ENCODE measurements at regions not wholly inside any gene's neighbourhood (a gene's known extent, or its start where the extent isn't known, plus 50 kb on each side); places are given as distances from the start of the nearest gene placed in this dataset.

DNA sequence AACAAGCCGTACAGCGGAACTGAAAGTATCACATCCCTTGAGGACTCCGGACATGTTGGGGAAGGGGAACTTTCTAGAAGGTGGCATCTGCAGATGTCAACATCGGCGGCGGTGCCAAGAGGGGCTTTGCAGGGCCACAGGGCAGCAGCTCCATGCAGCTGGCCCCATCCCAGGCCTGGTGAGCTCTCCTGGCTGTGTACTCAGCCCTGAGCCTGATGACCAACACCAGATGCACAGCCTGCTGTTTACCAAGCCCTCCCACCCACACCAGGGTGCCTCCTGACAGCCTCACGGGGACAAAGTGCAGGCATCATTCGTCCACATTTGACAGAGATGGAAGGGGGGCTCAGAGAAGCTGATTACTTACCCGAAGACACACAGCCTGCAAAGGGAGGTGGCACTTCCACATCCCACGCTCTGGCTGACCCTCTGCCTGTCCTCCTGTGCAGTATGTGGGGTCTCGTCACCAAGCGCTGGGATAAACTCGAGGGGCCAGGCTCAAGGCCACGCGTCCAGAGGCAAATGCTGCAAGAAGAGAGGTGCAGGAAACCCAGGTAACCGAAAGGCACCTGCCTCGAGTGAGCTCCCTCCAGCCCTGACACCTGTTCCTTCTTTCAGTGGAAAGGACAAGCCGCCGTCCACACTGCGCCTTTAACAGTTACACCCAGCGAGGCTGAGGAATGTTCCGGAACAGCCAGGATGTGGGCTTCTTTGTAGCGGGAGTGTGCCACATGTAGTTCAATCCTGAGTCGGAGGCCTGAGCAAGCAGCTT, 69.0 kb upstream of the ASAP2 start:
- no peak for DNase-seq (ENCODE audit: low read depth in 4 of 4, low spot score in 1 of 4)

DNA sequence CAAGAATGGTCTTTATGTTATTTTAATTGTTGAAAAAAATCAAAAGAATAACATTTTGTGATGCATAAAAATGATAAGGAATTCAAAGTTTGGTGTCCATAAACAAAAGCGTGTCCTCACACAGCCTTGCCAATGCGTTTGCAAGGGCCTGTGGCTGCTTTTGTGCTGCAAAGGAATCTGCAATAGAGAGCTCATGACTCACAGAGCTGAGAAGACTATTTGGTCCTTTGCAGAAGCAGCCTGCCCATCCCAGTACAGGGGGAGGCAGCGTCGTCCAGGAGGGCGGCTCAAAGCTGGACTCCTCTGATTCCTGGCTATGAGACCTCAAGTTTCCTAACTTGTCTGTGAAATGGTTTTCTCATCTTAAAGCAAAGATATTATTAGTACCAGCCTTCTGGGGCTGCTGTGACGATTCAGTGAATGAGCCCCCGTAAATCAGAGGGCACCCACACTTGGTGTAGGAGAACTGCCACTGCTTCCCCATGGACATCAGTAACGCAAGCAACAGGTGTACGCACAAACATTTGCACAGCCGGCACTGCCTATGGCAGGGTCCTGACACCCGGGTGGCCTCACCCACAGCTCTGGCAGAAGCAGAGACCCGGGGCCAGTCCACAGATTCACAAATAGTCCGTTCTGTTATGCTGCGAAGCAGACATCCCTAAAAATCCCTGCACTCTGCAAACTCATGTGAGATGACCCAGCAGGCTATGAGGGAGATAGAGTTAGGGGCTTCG, 70.6 kb upstream of the ASAP2 start:
- DNase-seq (ENCODE audit: low read depth in 4 of 4, low spot score in 1 of 4): no peak

DNA sequence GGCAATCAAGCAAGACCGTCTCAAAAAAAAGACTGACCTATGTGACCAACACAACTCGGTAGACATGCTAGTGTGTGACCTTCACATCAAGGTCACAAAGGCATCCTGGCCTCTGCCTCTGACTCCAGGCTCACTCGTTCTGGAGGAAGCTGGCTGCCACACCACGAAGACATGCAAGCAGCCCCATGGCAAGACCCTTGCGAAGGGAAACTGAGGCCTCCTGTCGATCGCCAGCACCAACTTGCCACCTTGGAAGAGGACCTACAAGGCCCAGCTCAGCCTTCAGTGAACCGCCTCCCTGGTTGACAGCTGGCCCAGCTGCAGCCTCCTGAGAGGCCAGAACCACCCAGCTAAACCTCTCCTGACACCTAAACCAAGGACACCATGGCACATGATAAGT, 79.3 kb upstream of the ASAP2 start:
- no peak for DNase-seq (ENCODE audit: low read depth in 4 of 4, low spot score in 1 of 4)

- no peak for DNase-seq (ENCODE audit: low read depth in 4 of 4, low spot score in 1 of 4)
Measured at GRCh38 chr2:9126540-9126939, 80.1 kb upstream of the ASAP2 start.

DNA sequence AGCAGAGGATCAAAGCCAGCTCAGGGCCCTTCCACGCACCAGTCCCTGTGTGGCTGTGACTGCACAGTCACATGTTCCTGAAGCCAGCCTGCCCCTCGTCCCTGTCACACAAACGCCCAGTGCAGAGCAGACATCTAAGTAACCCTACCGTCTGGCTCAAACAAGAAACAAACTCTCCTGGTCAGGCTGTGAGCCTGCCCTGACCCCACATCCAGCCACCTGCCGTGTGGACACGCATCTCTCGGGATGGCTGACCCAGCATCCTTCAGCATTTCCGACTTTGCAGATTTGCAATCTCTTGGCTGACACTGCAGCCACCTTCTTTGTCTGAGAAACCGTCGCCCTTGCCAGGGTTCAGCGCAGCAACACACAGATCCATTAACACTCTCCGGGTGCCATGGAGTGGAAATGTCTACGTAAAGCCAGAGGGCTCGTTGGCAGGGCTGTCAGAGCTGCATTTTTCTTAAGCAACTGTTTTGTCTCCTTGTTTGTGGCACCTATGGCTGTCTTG, 82.3 kb upstream of the ASAP2 start:
- DNase-seq (ENCODE audit: low read depth in 4 of 4, low spot score in 1 of 4): no peak

DNA sequence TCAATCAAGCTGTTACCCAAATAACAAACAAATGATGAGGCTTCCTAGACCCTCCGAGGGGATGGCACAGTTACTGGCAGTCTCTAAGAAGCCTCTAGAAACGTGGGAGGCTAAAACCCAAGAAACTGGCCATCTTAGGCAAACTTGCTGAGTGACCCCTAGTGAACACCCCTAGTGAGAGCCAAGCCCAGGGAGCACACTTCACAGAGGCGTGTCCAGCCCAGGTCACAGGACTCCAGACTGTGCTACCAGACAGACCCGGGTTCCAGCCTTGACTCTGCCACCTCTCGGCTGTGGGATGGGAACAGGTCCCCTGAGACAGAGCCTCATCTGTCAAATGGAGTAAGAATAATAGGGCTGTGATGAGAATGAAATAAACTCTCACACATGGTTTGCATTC, 83.5 kb upstream of the ASAP2 start:
- no peak for DNase-seq (ENCODE audit: low read depth in 4 of 4, low spot score in 1 of 4)

DNA sequence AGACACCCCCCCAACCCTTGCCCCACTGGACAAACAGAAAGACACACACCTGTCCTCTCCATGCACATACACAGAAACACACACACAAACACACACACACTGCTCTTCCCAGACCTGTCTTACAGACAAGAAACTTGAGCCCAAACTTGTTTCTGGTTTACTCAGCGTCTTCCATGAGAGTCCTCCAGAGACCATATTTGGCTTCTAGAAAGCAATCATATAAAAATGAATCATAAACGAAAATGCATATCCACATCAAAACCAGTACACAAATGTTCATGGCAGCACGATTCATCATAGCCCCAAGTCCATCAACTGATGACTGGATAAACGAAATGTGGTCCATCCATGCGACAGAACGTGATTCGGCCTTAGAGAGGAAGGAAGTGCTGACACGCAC, 84.2 kb upstream of the ASAP2 start:
- no peak for DNase-seq (ENCODE audit: low read depth in 4 of 4, low spot score in 1 of 4)

- DNase-seq (ENCODE audit: low read depth in 4 of 4, low spot score in 1 of 4): no peak
Measured at GRCh38 chr2:9118383-9118960, 88.1 kb upstream of the ASAP2 start.

GRCh38 chr2:9115229-9115628, 91.4 kb upstream of the ASAP2 start:
- no peak for DNase-seq (ENCODE audit: low read depth in 4 of 4, low spot score in 1 of 4)

- DNase-seq (ENCODE audit: low read depth in 4 of 4, low spot score in 1 of 4): no peak
Measured at GRCh38 chr2:9114458-9114857, 92.2 kb upstream of the ASAP2 start.

DNA sequence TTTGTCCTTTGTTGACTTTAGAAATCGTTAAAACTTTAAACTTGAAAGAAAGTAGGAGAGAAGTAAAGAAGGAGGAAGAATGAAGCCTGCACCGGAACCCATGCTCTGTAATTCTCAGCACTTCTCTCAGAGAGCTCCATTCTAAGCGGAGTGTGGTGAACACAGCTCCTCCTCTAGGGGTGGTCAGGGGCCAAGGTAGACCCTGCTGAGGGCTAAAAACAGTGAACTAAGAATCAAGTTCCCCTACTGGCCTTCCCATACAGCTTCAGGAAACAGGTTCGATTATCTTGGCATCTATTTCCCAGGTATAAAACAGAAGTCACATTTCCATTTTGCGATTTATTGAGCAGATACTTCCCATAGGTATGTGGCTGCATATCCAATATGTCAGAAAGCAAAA, 92.7 kb upstream of the ASAP2 start:
- no peak for DNase-seq (ENCODE audit: low read depth in 4 of 4, low spot score in 1 of 4)

DNA sequence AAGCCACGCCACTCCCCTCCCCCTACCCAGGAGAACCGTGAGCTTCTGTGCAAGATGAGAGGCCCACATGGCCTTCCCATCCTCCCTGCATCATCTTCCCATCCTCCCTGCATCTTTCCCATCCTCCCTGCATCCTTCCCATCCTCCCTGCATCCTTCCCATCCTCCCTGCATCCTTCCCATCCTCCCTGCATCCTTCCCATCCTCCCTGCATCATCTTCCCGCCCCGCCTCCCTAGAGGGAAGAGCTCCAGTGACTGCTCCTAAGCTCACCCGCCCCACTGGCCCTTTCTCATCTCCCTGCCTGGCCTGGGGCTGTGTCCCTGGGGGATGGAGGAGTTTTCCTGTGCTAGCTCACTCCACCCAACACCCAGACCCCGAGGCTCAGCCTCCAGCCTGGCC, 93.3 kb upstream of the ASAP2 start:
- no peak for DNase-seq (ENCODE audit: low read depth in 4 of 4, low spot score in 1 of 4)

DNA sequence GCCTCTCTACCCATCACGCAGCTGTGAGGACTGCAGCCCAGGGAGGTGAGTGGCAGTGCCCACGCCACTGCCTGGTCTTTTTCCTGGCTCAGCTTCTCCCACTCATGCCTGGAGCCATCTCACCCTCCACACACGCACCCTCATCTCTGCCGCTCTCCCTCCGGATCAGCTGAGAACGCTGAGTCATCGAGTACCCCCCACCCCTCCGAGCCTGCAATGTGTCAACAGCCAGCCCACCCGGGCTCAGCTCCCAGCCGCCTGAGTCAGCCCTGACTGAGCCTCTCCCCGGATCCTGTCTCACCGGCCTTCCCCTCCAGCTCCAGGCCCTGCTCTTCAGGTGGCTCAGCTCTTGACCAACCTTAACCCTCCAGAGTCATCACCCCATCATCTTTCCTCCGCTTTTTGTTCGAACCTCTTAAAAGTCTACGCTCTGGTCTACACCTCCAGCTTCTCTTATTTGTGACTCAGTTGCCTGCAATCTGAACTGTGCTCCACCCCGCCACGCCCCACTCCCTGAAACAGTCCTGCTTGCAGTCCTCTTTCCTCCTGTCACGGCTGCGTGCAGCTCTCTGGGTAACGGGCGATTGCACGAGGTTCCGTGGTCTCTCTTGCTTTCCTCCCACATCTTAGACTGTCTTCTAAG, 94.4 kb upstream of the ASAP2 start:
- no peak for DNase-seq (ENCODE audit: low read depth in 4 of 4, low spot score in 1 of 4)

DNA sequence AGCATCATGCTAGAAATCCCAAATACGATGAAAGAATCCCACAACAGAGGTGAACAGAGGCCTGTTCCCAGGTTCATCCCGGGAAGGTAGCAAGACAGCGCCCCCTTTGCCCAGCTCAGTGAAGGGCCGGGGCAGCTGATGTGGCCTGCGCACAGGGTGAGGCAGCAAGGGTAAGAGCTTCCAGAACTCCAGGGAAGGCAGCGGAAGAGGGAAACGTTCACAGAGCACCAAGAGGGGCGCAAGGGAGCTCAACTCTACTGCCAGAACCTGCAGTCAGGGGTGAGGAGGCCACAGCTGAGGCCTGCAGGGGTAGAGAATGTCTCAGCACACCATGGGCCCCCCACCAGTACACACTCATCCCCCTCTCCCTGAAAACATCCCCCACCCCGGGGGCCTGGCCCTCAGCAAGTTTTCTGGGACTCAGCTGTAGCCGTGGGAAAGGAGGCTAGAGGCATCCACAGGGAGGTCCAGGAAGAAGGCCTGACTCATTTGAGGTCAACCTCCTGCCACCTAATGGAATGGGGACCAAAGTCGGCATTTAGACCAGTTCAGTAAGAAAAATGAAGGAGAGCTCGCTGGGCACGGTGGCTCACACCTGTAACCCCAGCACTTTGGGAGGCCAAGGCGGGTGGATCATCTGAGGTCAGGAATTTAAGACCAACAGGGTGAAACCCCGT, 95.6 kb upstream of the ASAP2 start:
- DNase-seq (ENCODE audit: low read depth in 4 of 4, low spot score in 1 of 4): no peak

DNA sequence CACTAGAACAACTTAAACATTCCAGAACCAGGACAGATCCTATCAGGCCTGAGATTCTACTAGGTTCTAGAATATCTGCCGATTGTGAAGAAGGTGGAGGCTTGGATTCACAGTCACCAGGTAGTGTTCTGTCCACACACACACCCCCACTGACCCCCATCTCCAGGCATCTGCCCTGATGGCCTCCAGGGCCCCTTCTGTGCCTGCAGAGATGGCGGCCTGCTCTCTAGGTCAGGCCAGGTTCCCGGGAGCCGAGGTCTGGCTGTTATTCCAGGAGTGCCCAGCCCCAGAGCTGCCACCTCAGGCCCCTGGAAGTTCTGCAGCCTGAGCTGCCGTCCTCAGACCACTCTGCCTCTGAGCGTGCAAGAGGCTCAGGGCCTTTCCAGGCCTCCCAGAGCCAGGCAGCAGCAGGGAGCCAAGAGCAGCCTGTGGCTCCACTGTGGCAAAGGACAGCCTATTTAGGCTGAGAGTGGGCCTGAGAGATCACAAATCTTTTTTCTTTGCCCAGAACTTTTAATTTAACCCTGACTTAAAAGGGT, 96.2 kb upstream of the ASAP2 start:
- DNase-seq (ENCODE audit: low read depth in 4 of 4, low spot score in 1 of 4): no peak

- DNase-seq (ENCODE audit: low read depth in 4 of 4, low spot score in 1 of 4): no peak
Measured at GRCh38 chr2:9109871-9110270, 96.7 kb upstream of the ASAP2 start.

- no peak for DNase-seq (ENCODE audit: low read depth in 4 of 4, low spot score in 1 of 4)
Measured at GRCh38 chr2:9108210-9108967, 98.2 kb upstream of the ASAP2 start.

DNA sequence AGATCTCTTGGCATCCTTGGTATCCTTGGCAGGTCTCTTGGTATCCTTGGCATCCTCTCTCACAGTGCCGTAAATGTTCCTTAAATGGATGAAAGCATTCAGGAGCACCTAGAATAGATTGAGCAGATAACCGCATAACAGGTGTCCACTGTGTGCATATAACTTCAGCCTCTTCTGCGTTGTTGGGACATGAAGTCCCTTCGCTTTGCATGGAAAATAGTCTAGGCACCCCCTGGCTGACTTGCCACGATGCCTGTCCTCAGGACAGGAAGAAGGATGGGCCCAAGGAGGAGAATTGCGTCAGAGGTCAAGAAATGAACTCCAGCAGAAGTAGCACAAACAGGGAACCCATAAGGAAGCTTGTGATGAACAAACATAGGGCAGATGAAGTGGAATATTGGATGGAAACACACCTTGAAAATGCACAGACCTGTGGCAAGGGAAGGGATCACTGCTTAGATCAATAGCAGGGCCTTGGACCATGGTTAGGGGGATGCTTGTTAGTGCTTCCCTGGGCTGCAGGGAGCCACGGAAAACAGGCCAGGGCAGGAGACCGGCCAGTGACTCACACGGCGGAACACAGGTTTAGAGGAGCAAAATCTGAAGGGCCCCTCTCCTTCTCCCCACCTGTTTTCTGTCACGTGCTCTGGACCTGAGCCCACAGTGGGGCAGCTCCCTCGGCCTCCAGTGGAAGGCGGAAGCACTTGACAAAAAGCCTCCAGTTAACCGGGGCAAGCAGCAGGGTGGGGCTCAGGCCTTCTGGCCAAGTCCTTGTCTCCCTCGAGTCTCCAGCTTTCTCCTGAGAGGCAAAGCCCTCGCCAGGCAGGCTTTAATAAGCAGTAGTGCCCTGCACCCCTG, 99.2 kb upstream of the ASAP2 start:
- DNase-seq (ENCODE audit: low read depth in 4 of 4, low spot score in 1 of 4): no peak
